GM12878 (cell line): ENCODE measurements at regions not wholly inside any gene's neighbourhood (a gene's known extent, or its start where the extent isn't known, plus 50 kb on each side); places are given as distances from the start of the nearest gene placed in this dataset.

Experiments used
- ATAC-seq: fragments of 200-7000 bp; cut with Tn5 transposase; 3 replicates; pipeline ENCODE4 v1.9.1; 2020; ENCODE audit warnings: mild to moderate bottlenecking, moderate library complexity
- BruUV-seq: library from RNA; stranded (reverse); fragments of 400-500 nt; replicated peaks from 2 replicates; lab custom pipeline; 2021; lab: Mats Ljungman, UMichigan
- CTCF ChIA-PET: fragments of 300-600 bp; sonication (Branson Sonifier 250); formaldehyde crosslinking; extraction: SDS; loops from one replicate; lab custom pipeline; 2021; ENCODE audit warnings: inconsistent platforms; lab: Yijun Ruan, JAX
- POLR2A ChIA-PET: fragments of 350-600 bp; formaldehyde crosslinking; extraction: SDS; loops from one replicate; lab custom pipeline; 2021; ENCODE audit warnings: inconsistent platforms; lab: Charles Lee
- RAD21 ChIA-PET: fragments of 300-600 bp; sonication (Branson Sonifier 250); formaldehyde crosslinking; loops from one replicate; lab custom pipeline; 2023; ENCODE audit warnings: antibody characterized with exemption; ENCODE audit not compliant: unreplicated experiment; lab: Charles Lee
- SMC1A ChIA-PET: fragments of 300-600 bp; sonication (Branson Sonifier 250); formaldehyde crosslinking; loops from one replicate; lab custom pipeline; 2023; ENCODE audit not compliant: unreplicated experiment, uncharacterized antibody; lab: Charles Lee
- DNase-seq: peaks from one replicate; pipeline ENCODE4 v3.0.0-alpha.2; 2011; ENCODE audit warnings: low read depth, low spot score
- FAIRE-seq: peaks from 3 replicates; lab custom pipeline; 2011; peaks lifted over from hg19 to GRCh38; lab: Jason Lieb, UNC
- H2AFZ ChIP-seq: 2 replicates; pipeline ENCODE4 v1.6.0; 2011; ENCODE audit warnings: low read depth, low read length, control low read depth; ENCODE audit not compliant: control insufficient read depth
- H3K27ac ChIP-seq: 2 replicates; pipeline ENCODE4 v1.5.1; 2011; ENCODE audit warnings: control low read depth; ENCODE audit not compliant: control insufficient read depth, insufficient read depth
- H3K27me3 ChIP-seq, 2 experiments: replicated peaks in 1 of 2; 2 replicates each; pipeline versions ENCODE4 v1.6.0 to v1.6.1; 2011; ENCODE audit warnings: low read length in 1 of 2; ENCODE audit not compliant: control insufficient read depth in 2 of 2, insufficient read depth in 2 of 2
- H3K36me3 ChIP-seq, 2 experiments: 2 replicates each; pipeline ENCODE4 v1.5.1; 2011; ENCODE audit warnings: low read length in 1 of 2; ENCODE audit not compliant: control insufficient read depth in 2 of 2, insufficient read depth in 2 of 2
- H3K4me1 ChIP-seq: 2 replicates; pipeline ENCODE4 v1.6.1; 2011; ENCODE audit warnings: mild to moderate bottlenecking, low read length, moderate library complexity, mixed read lengths; ENCODE audit not compliant: control insufficient read depth, insufficient read depth
- H3K4me2 ChIP-seq: 2 replicates; pipeline ENCODE4 v1.6.0; 2011; ENCODE audit warnings: control low read depth; ENCODE audit not compliant: control insufficient read depth, insufficient read depth
- H3K4me3 ChIP-seq: fragments of 200-600 bp; sonication (generic); 2 replicates; pipeline ENCODE4 v1.5.1; 2016
- H3K79me2 ChIP-seq: 2 replicates; pipeline ENCODE4 v1.6.0; 2011; ENCODE audit warnings: low read length; ENCODE audit not compliant: control insufficient read depth, insufficient read depth
- H3K9ac ChIP-seq: 2 replicates; pipeline ENCODE4 v1.8.0; 2011; ENCODE audit warnings: low read length, control low read depth, mixed read lengths; ENCODE audit not compliant: control insufficient read depth, insufficient read depth
- H3K9me3 ChIP-seq: replicated peaks from 3 replicates; pipeline ENCODE4 v1.5.1; 2011; ENCODE audit warnings: mild to moderate bottlenecking, low read length; ENCODE audit not compliant: control insufficient read depth, insufficient read depth
- H4K20me1 ChIP-seq: 2 replicates; pipeline ENCODE4 v1.6.0; 2011; ENCODE audit not compliant: control insufficient read depth, insufficient read depth
- CBX3 ChIP-seq: fragments of 200-600 bp; sonication (generic); IDR thresholded peaks from 2 replicates; pipeline ENCODE4 v1.6.1; 2016; ENCODE audit warnings: low read depth, borderline replicate concordance
- CHD2 ChIP-seq: IDR thresholded peaks from 2 replicates; pipeline ENCODE4 v1.6.1; 2011; ENCODE audit warnings: low read depth, low read length, improper control_type of control experiment, borderline replicate concordance
- CHD4 ChIP-seq: fragments of 200-600 bp; sonication (generic); IDR thresholded peaks from 2 replicates; pipeline ENCODE4 v1.6.1; 2016; ENCODE audit warnings: mild to moderate bottlenecking
- DPF2 ChIP-seq: fragments of 450-650 bp; IDR thresholded peaks from 2 replicates; pipeline ENCODE4 v1.6.1; 2017; ENCODE audit warnings: mild to moderate bottlenecking
- EED ChIP-seq: sonication (generic); IDR thresholded peaks from 2 replicates; pipeline ENCODE4 v1.6.1; 2016; ENCODE audit warnings: antibody characterized with exemption, low read depth
- EP300 ChIP-seq, 2 experiments: fragments of 150-350 bp in 1 of 2; IDR thresholded peaks; 2 replicates each; pipeline ENCODE4 v1.6.1; 2011 to 2012; ENCODE audit warnings: low read depth in 2 of 2, low read length in 2 of 2, borderline replicate concordance in 1 of 2, improper control_type of control experiment in 1 of 2, inconsistent platforms in 1 of 2; ENCODE audit not compliant: control insufficient read depth in 1 of 2
- ESRRA ChIP-seq: IDR thresholded peaks from 2 replicates; pipeline ENCODE4 v1.6.1; 2012; ENCODE audit warnings: mild to moderate bottlenecking, low read length, improper control_type of control experiment
- KDM1A ChIP-seq: fragments of 200-600 bp; sonication (generic); IDR thresholded peaks from 2 replicates; pipeline ENCODE4 v1.6.1; 2016; ENCODE audit warnings: borderline replicate concordance
- NBN ChIP-seq: fragments of 450-650 bp; IDR thresholded peaks from 2 replicates; pipeline ENCODE4 v1.6.1; 2016
- NFIC ChIP-seq: IDR thresholded peaks from 2 replicates; pipeline ENCODE4 v1.6.1; 2012; ENCODE audit warnings: low read depth, mild to moderate bottlenecking, inconsistent platforms, low read length, moderate library complexity
- NFYA ChIP-seq: IDR thresholded peaks from 2 replicates; pipeline ENCODE4 v1.6.1; 2011; ENCODE audit warnings: low read depth, mild to moderate bottlenecking, low read length, improper control_type of control experiment, borderline replicate concordance
- NKRF ChIP-seq: fragments of 450-650 bp; conservative IDR thresholded peaks from 2 replicates; pipeline ENCODE4 v1.6.1; 2017; ENCODE audit warnings: mild to moderate bottlenecking, moderate library complexity
- NRF1 ChIP-seq: conservative IDR thresholded peaks from 2 replicates; pipeline ENCODE4 v1.6.1; 2011; ENCODE audit warnings: mild to moderate bottlenecking, low read depth, low read length, improper control_type of control experiment
- POLR2A ChIP-seq: IDR thresholded peaks from 2 replicates; pipeline ENCODE4 v1.6.1; 2011; ENCODE audit warnings: low read depth, mild to moderate bottlenecking, low read length
- POLR2AphosphoS5 ChIP-seq: IDR thresholded peaks from 2 replicates; pipeline ENCODE4 v1.6.1; 2011; ENCODE audit warnings: mild to moderate bottlenecking, low read length, inconsistent platforms
- RAD51 ChIP-seq: fragments of 450-650 bp; IDR thresholded peaks from 2 replicates; pipeline ENCODE4 v1.6.1; 2016; ENCODE audit warnings: moderate library complexity, mild to moderate bottlenecking, inconsistent platforms
- RB1 ChIP-seq: fragments of 450-650 bp; formaldehyde crosslinking; IDR thresholded peaks from 2 replicates; pipeline ENCODE4 v1.6.1; 2017; ENCODE audit warnings: mild to moderate bottlenecking, borderline replicate concordance
- RUNX3 ChIP-seq: IDR thresholded peaks from 2 replicates; pipeline ENCODE4 v1.6.1; 2012; ENCODE audit warnings: low read length, inconsistent platforms
- SMAD1 ChIP-seq: fragments of 450-650 bp; IDR thresholded peaks from 2 replicates; pipeline ENCODE4 v1.6.1; 2018; ENCODE audit warnings: mild to moderate bottlenecking, low read depth; ENCODE audit not compliant: partially characterized antibody
- SREBF2 ChIP-seq: IDR thresholded peaks from 2 replicates; pipeline ENCODE4 v1.6.1; 2012; ENCODE audit warnings: mild to moderate bottlenecking, low read length
- TAF1 ChIP-seq: IDR thresholded peaks from 2 replicates; pipeline ENCODE4 v1.6.1; 2011; ENCODE audit warnings: mild to moderate bottlenecking, low read depth, low read length, borderline replicate concordance
- TARDBP ChIP-seq: IDR thresholded peaks from 2 replicates; pipeline ENCODE4 v1.6.1; 2016; ENCODE audit warnings: borderline replicate concordance
- TCF12 ChIP-seq: IDR thresholded peaks from 2 replicates; pipeline ENCODE4 v1.6.1; 2011; ENCODE audit warnings: low read depth, mild to moderate bottlenecking, low read length
- TCF3 ChIP-seq: IDR thresholded peaks from 2 replicates; pipeline ENCODE4 v1.6.1; 2012; ENCODE audit warnings: low read depth, mild to moderate bottlenecking, low read length, borderline replicate concordance; ENCODE audit not compliant: insufficient read depth
- ZNF24 ChIP-seq: fragments of 450-650 bp; IDR thresholded peaks from 2 replicates; pipeline ENCODE4 v1.6.1; 2017; ENCODE audit warnings: antibody characterized with exemption, mild to moderate bottlenecking
- ZNF622 ChIP-seq: fragments of 450-650 bp; IDR thresholded peaks from 2 replicates; pipeline ENCODE4 v1.6.1; 2017; ENCODE audit warnings: mild to moderate bottlenecking, inconsistent platforms
- WGBS: methylation state at CpG from one replicate; pipeline ENCODE4 v1.1.6; 2016; ENCODE audit warnings: low lambda C conversion rate; ENCODE audit not compliant: insufficient replicate concordance, insufficient coverage; ENCODE audit errors: missing lambda C conversion rate; 5-methylcytosine and 5-hydroxymethylcytosine counted together
- in situ Hi-C: fragments of 300-500 bp; cut with MboI; formaldehyde crosslinking; loops from 9 replicates; pipeline ENCODE4 v1.14.3; 2018; ENCODE audit warnings: mixed read lengths
- intact Hi-C: fragments of 100-400 bp; cut with micrococcal nuclease; formaldehyde crosslinking; loops from one replicate; pipeline ENCODE4 v1.14.2; 2022; ENCODE audit not compliant: unreplicated experiment

- TF ChIP-seq NBN (no peak), NKRF (no peak), RAD51 (no peak), TARDBP (no peak), TCF3 (no peak), EP300 (IDR thresholded peaks at IDR 0.05; ENCODE audit: borderline replicate concordance in 1 of 2, control insufficient read depth in 1 of 2, low read depth in 2 of 2, low read length in 2 of 2) (no peak)
These were observed 147.2 kb upstream of the CCDC68 start (continued) for GRCh38 chr18:55106466-55106865.

- Histone ChIP-seq H3K36me3 (no peaks in the 10 kb centered on the region), H3K9ac (no peak overlapping the region), H3K4me2 (no peak overlapping the region), H3K4me1 (no peaks in the 10 kb centered on the region), H2AFZ (no peak overlapping the region), H3K79me2 (no peaks in the 10 kb centered on the region), H4K20me1 (no peaks in the 10 kb centered on the region), H3K4me3 (no peak overlapping the region), H3K27ac (no peak overlapping the region), H3K9me3 (no peaks in the 10 kb centered on the region; the same call in 2 of the 3 replicates), H3K27me3 (no peaks in the 10 kb centered on the region)
- in situ Hi-C loops (no loop called here), intact Hi-C loops (no loop called here)
- SMC1A ChIA-PET = no interaction called here
- ATAC-seq (no peak), FAIRE-seq (no peak), DNase-seq (no peak)
- RAD21 ChIA-PET = no interaction called here
- TF ChIP-seq TCF12 (no peak), POLR2A (no peak), ESRRA (no peak), ZNF622 (no peak), CHD2 (no peak), NFIC (no peak), SMAD1 (no peak), RB1 (no peak), RUNX3 (no peak), NRF1 (no peak), CHD4 (no peak), DPF2 (no peak), SREBF2 (no peak), POLR2AphosphoS5 (no peak), EED (no peak), KDM1A (no peak), CBX3 (no peak), NFYA (no peak), ZNF24 (no peak), TAF1 (no peak)
- no TSS peak for BruUV-seq
- CTCF ChIA-PET = interaction anchor here (1.3 kb wide), 1 partner anchor 9 kb away, joined by 3 read pairs; no protein-coding TSS in a partner anchor
- POLR2A ChIA-PET = no interaction called here
- WGBS = 22% methylated on average over 2 of the region's 2 CpGs
These were observed 146.6 kb upstream of the CCDC68 start for GRCh38 chr18:55105873-55106272.
